RWPE1 (cell line): ENCODE measurements at regions not wholly inside any gene's neighbourhood (a gene's known extent, or its start where the extent isn't known, plus 50 kb on each side); places are given as distances from the start of the nearest gene placed in this dataset.

Experiments
- CTCF ChIA-PET: fragments of 350-600 bp; sonication (Branson Sonifier 250); formaldehyde crosslinking; extraction: SDS; loops from one replicate; lab custom pipeline; 2021; lab: Yijun Ruan, JAX
- POLR2A ChIA-PET: fragments of 400-600 bp; formaldehyde crosslinking; extraction: SDS; loops from one replicate; lab custom pipeline; 2020; ENCODE audit warnings: antibody characterized with exemption; ENCODE audit not compliant: low non-redundant PET; lab: Yijun Ruan, JAX
- DNase-seq: peaks from one replicate; pipeline ENCODE4 v3.0.0; 2012; ENCODE audit warnings: low spot score
- H3K27ac ChIP-seq: fragments of 450-650 bp; 2 replicates; pipeline ENCODE4 v1.5.1; 2017
- CTCF ChIP-seq: fragments of 450-650 bp; conservative IDR thresholded peaks from 2 replicates; pipeline ENCODE4 v1.5.1; 2017; ENCODE audit warnings: low read depth, mild to moderate bottlenecking

- no peak for DNase-seq
- ChIA-PET POLR2A (no interaction called here), CTCF (no interaction called here)
- no peak overlapping the region for H3K27ac ChIP-seq
- no peak for TF ChIP-seq CTCF
Measured at GRCh38 chr15:20352241-20353200, 189.1 kb downstream of the GOLGA6L6 start.

- TF ChIP-seq CTCF, result no peak
Measured at GRCh38 chr15:20351448-20351971, 190.1 kb downstream of the GOLGA6L6 start.

GRCh38 chr15:20349774-20350498 is 191.7 kb downstream of the GOLGA6L6 start:
- ChIA-PET POLR2A (no interaction called here), CTCF (interaction anchor here (0.6 kb wide), 1 partner anchor 81 kb away, joined by 5 read pairs; no protein-coding TSS in a partner anchor)
- no peak for DNase-seq
- TF ChIP-seq CTCF, result no peak
- no peak overlapping the region for H3K27ac ChIP-seq

More at GRCh38 chr15:20351448-20351971, 190.1 kb downstream of the GOLGA6L6 start:
- CTCF ChIA-PET, result no interaction called here
- POLR2A ChIA-PET, result no interaction called here
- no peak overlapping the region for H3K27ac ChIP-seq
- DNase-seq, result no peak

- no peak for TF ChIP-seq CTCF
- no peak for DNase-seq
- ChIA-PET POLR2A (no interaction called here), CTCF (interaction anchor here (0.6 to 1.0 kb wide), 2 partner anchors 8 to 80 kb away, joined by 5 read pairs; no protein-coding TSS in a partner anchor)
- no peak overlapping the region for H3K27ac ChIP-seq
Measured at GRCh38 chr15:20348900-20349773, 192.5 kb downstream of the GOLGA6L6 start.

- DNase-seq, result no peak
- POLR2A ChIA-PET, result no interaction called here
- TF ChIP-seq CTCF, result no peak
- H3K27ac ChIP-seq, result no peak overlapping the region
- CTCF ChIA-PET, result interaction anchor here (1.0 kb wide), 1 partner anchor 9 kb away, joined by 5 read pairs; no protein-coding TSS in a partner anchor
Measured at GRCh38 chr15:20348291-20348899, 193.2 kb downstream of the GOLGA6L6 start.
